AG04449 (cell line): ENCODE measurements at regions not wholly inside any gene's neighbourhood (a gene's known extent, or its start where the extent isn't known, plus 50 kb on each side); places are given as distances from the start of the nearest gene placed in this dataset.

Source experiments
- CTCF ChIA-PET: fragments of 350-600 bp; formaldehyde crosslinking; extraction: SDS; loops from one replicate; lab custom pipeline; 2021; ENCODE audit warnings: antibody characterized with exemption; lab: Yijun Ruan, JAX
- POLR2A ChIA-PET: fragments of 400-600, 350-600 bp; formaldehyde crosslinking; extraction: SDS; loops from one replicate; lab custom pipeline; 2020; ENCODE audit warnings: antibody characterized with exemption, inconsistent platforms; lab: Yijun Ruan, JAX
- DNase-seq: peaks from one replicate; pipeline ENCODE4 v3.0.0-alpha.2; 2010; ENCODE audit warnings: low read depth, low spot score
- H3K4me3 ChIP-seq: 2 replicates; pipeline ENCODE4 v1.5.1; 2011; ENCODE audit warnings: low read depth, mild to moderate bottlenecking, control low read depth, low read length
- CTCF ChIP-seq: IDR thresholded peaks from one replicate; pipeline ENCODE4 v1.5.1; 2011; ENCODE audit warnings: mild to moderate bottlenecking, moderate library complexity, low read length, control low read depth, inconsistent platforms; ENCODE audit not compliant: insufficient read depth; ENCODE audit errors: missing control alignments

GRCh38 chr20:21801193-21801592 lies 95.7 kb downstream of the PAX1 start:
- ChIA-PET CTCF (interaction anchor here (0.9 kb wide), 1 partner anchor 51 kb away, joined by 3 read pairs; no protein-coding TSS in a partner anchor), POLR2A (no interaction called here)
- H3K4me3 ChIP-seq: no peak overlapping the region
- TF ChIP-seq CTCF: no peak
- DNase-seq: no peak

- no peak for DNase-seq
- TF ChIP-seq CTCF: no peak
- POLR2A ChIA-PET: no interaction called here
- H3K4me3 ChIP-seq: no peak overlapping the region
- CTCF ChIA-PET: no interaction called here
These were observed 92.9 kb downstream of the PAX1 start for GRCh38 chr20:21798384-21798783.

GRCh38 chr20:21796059-21796458 lies 90.6 kb downstream of the PAX1 start:
- no peak for TF ChIP-seq CTCF
- H3K4me3 ChIP-seq: no peak overlapping the region
- ChIA-PET CTCF (no interaction called here), POLR2A (no interaction called here)
- DNase-seq: no peak

GRCh38 chr20:21788082-21788481 lies 82.6 kb downstream of the PAX1 start:
- DNase-seq: no peak
- CTCF ChIA-PET: no interaction called here
- POLR2A ChIA-PET: no interaction called here
- no peak for TF ChIP-seq CTCF
- no peak overlapping the region for H3K4me3 ChIP-seq

- TF ChIP-seq CTCF: no peak
- no peak overlapping the region for H3K4me3 ChIP-seq
- CTCF ChIA-PET: no interaction called here
- no peak for DNase-seq
- POLR2A ChIA-PET: no interaction called here
These were observed 76.1 kb downstream of the PAX1 start for GRCh38 chr20:21781446-21782075.

- CTCF ChIA-PET: no interaction called here
- no peak for DNase-seq
- H3K4me3 ChIP-seq: no peak overlapping the region
- POLR2A ChIA-PET: no interaction called here
- TF ChIP-seq CTCF: no peak
These were observed 75.1 kb downstream of the PAX1 start for GRCh38 chr20:21780528-21780927.
